COLO668 (cell line): ENCODE measurements at regions not wholly inside any gene's neighbourhood (a gene's known extent, or its start where the extent isn't known, plus 50 kb on each side); places are given as distances from the start of the nearest gene placed in this dataset.

Source experiments
- DNase-seq: peaks from one replicate; lab custom pipeline; 2025; ENCODE audit not compliant: unreplicated experiment; lab: John Stamatoyannopoulos, UW

GRCh38 chr3:16102187-16102561 lies 72.3 kb upstream of the GALNT15 start:
- DNase-seq: no peak

- no peak for DNase-seq
Observed at GRCh38 chr3:16102905-16103364, 71.5 kb upstream of the GALNT15 start.

- no peak for DNase-seq
Observed at GRCh38 chr3:16103472-16103871, 71.0 kb upstream of the GALNT15 start.

GRCh38 chr3:16104156-16104555 lies 70.3 kb upstream of the GALNT15 start:
- no peak for DNase-seq

GRCh38 chr3:16106050-16106449 lies 68.4 kb upstream of the GALNT15 start:
- DNase-seq: no peak

- no peak for DNase-seq
Observed at GRCh38 chr3:16108424-16108823, 66.1 kb upstream of the GALNT15 start.

- DNase-seq: no peak
Observed at GRCh38 chr3:16109929-16110328, 64.6 kb upstream of the GALNT15 start.

- no peak for DNase-seq
Observed at GRCh38 chr3:16112910-16113504, 61.5 kb upstream of the GALNT15 start.

GRCh38 chr3:16113704-16114103 lies 60.8 kb upstream of the GALNT15 start:
- no peak for DNase-seq

GRCh38 chr3:16114429-16114828 lies 60.1 kb upstream of the GALNT15 start:
- no peak for DNase-seq

GRCh38 chr3:16114930-16115329 lies 59.5 kb upstream of the GALNT15 start:
- DNase-seq: no peak

GRCh38 chr3:16118396-16118795 lies 56.1 kb upstream of the GALNT15 start:
- no peak for DNase-seq

GRCh38 chr3:16119887-16120286 lies 54.6 kb upstream of the GALNT15 start:
- DNase-seq: no peak

GRCh38 chr3:16121391-16121790 lies 53.1 kb upstream of the GALNT15 start:
- DNase-seq: no peak

- DNase-seq: no peak
Observed at GRCh38 chr3:16122155-16122554, 52.3 kb upstream of the GALNT15 start.

GRCh38 chr3:16122661-16123060 lies 51.8 kb upstream of the GALNT15 start:
- DNase-seq: no peak

- DNase-seq: no peak
Observed at GRCh38 chr3:16124636-16125035, 49.8 kb upstream of the GALNT15 start.
